NCI-H226 (cell line): ENCODE measurements at regions not wholly inside any gene's neighbourhood (a gene's known extent, or its start where the extent isn't known, plus 50 kb on each side); places are given as distances from the start of the nearest gene placed in this dataset.
"Not testable (repeated sequence)": the region's sequence is repeated elsewhere in the genome, so short reads cannot be mapped to it uniquely, and the experiment has no call there.

ENCODE experiments used
- DNase-seq: peaks from one replicate; pipeline ENCODE4 v3.0.0-alpha.2; 2015

DNA sequence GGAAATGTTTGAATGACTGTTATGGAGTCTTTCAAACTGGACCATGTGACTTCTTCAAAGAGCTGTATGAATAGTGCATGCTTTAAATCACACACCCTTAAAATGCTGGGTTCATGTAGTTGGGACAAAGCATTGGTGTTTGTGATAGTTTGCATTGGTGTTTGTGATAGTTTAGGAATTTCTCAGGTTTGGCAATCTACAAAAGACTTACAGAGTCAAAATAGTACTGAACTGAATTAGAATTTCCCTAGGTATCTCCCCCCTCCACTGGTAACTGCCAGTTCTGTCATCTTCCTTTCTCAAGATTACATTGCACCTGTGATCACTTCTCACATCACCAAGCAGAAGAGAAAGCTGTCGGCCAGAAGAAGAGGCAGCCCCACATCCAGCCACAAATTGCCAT lies 261.1 kb downstream of the GATA3 start:
- DNase-seq, result no peak

- DNase-seq, result no peak
Measured at GRCh38 chr10:8316284-8316683, 261.8 kb downstream of the GATA3 start.

DNA sequence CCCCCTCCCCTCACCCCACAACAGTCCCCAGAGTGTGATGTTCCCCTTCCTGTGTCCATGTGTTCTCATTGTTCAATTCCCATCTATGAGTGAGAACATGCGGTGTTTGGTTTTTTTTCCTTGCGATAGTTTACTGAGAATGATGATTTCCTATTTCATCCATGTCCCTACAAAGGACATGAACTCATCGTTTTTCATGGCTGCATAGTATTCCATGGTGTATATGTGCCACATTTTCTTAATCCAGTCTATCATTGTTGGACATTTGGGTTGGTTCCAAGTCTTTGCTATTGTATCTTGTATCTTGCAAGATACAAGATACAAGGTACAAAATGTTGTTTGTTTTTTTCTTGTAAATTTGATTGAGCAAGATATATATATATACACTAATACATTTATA lies 263.9 kb downstream of the GATA3 start:
- not testable (repeated sequence) for DNase-seq

GRCh38 chr10:8318956-8319355 lies 264.5 kb downstream of the GATA3 start:
- no peak for DNase-seq

- no peak for DNase-seq
Measured at GRCh38 chr10:8319704-8320103, 265.2 kb downstream of the GATA3 start.

GRCh38 chr10:8321990-8322389 lies 267.5 kb downstream of the GATA3 start:
- DNase-seq, result no peak

DNA sequence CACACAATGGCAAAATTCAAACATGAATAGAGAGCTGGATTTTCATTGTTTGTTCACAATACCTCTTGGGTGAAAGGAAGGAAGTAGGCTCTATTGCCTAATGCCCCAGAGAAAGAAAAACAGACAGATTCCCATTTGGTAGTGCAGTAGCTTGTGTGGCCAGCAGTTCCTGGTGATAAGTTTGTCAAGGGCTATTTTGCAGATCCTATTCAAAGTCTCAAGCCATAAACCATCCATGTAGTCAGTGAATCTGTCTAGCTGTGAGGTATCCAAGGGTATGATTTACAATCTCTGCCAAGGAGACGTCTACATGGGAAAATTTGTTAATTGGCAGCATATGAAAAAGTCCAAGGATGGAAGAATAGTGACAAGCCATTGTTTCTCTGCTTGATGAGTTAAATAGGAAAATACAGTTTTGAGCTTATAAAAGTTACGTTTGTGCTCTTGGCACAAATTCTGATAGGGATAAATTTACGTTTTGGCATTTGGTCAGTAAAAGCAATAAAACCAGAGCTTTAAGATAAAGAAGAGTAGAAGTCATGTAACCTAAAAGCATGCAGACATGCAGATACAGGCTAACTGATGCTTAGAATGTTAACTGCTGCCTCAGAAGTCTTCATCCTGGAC lies 269.1 kb downstream of the GATA3 start:
- DNase-seq, result no peak

DNA sequence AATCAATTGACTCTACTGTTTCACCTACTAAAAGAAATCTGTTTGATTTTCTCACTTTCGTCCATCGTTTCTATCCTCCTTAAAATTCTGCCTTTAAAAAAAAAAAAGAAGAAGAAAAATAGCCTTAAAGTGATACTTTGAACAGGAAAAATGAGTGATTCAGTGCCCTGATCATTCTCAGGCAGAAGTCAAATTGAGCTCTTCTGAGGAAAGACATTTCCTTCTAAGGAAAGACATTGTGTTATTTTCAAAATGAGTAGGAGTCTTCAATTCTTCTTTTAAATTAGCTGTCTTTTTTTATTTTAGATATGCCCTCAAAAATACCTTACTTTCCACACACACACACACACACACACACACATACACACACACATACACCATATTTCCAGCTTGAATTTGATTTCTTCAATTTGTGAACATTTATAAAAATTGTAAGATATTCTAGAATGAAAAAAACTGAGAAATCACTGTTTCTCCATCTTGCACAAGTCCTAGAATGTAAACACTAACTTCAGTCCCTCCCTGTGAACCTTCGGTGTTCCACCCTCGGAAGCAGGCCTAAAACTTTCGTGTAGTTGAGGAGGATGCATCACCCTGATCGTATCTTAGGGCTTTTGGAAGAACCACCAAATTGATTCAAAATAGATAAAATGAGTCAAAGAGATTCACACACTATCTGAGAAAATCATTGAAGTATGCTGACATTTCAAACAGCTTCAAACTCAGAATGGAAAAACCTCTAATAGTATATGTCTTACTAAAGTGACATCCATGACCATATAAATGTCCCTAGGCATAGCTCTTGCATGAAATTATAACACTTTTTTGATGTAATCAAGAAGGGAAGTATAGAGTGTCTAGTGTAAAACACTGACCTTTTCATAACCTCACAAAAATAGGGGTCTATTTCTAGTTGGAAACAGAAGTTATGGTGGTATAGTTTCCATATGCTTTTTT lies 270.8 kb downstream of the GATA3 start:
- no peak for DNase-seq

DNA sequence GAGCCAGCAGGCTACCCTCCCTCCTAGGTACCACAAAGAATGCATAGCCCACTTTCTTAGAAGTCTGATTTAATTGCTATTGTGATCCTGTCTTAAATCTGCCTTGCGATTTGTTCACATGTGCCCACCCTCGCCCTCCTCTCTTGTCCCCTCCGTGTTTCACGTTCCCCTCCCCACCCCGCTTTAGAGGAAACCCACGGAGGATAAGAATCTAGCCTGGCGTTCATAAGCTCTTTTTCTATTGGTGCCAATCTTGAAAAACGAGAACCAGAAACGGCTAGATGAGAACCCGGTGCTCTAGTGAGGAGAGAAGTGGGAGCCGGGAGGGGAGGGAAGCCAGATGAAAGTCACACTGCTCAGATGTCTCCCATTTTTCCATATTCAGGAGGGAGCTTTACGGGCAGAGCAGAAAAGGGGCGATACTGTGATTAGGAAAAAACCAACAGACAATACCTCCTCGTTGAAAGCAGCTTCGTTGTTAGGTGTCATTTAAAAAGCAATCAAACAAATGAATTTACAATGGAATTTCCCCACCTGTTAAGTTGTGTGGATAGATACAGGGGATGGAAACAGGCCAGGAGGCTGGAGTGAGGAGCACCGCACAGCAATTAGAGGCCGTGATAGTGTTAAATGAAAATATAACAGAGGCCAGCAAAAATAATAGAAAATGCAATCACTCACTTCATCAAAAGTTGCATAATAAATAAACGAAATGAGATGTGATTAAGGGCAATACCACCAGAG lies 272.1 kb downstream of the GATA3 start:
- no peak for DNase-seq

DNA sequence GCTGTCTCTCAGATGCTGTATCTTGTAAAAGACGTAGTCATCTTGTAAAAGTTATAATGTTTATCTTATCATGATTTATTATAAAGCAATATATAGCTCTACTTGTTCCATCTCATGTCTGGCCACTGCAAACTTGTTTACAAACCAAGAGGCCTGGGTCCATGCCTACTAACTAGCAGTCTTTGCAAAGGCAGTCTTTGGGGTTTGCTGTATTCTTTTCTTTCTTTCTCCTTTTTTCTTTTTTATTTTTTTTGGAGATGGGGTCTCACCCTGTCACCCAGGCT lies 272.6 kb downstream of the GATA3 start:
- DNase-seq, result no peak

DNA sequence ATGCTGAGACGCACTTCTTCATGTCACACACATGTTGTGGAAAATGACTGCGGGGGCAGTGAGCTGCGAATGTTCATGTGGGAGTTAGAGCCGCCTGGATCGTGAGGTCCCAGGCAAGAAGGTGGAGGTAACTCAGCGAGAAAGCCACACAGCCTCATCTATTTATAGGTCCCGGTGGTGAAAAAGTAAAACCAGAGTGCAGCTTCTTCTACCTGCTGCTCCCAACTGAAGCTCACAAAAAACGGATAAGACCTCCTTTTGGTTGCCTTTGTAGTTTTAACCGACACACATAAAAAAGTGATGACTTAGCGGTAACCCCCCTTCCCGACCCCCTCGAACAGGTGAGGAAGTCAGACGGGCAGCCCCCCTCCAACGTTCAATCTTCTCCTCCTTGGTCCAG lies 276.9 kb downstream of the GATA3 start:
- no peak for DNase-seq

DNA sequence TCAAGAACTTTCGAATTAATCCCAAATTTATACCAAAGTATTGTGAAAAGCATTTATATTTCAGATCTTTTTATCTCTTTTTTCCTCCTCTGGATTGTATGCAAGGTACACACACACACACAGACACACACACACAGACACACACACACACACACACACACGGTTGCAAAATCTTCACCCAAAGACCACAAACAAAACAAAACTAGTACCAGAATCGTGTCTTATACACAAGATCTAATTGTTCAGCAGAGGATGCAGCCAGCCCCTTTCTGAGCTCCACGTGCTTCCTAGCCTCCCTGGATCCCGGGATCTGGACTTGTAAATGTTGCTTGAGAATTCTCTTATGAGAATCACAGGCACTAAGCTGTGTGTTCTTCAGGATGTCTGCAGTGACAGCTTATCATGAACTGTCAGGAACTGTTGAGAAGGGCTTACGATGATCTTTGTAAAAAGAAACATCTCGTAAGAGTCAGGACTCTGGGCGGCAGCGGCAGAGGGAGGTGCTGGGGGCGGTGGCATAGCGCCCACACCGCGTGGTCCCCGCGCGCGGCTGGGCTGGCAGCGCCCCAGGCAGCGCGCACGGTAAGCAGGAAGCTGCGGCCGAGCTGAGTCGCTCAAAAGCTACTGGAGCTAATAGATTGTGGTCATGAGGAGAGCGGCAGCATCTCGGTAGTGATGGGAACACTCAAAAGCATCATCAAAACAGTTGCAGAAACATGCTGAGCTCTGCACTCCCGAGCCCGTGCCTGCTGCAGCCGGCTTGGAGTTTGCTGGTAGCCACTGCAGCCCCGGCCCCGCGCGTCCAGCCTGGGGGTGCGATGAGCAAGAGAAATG lies 277.6 kb downstream of the GATA3 start:
- peak; percentile 74 for DNase-seq

GRCh38 chr10:8332730-8333111 lies 278.2 kb downstream of the GATA3 start:
- DNase-seq, result no peak

GRCh38 chr10:8334631-8335030 lies 280.1 kb downstream of the GATA3 start:
- DNase-seq, result no peak

DNA sequence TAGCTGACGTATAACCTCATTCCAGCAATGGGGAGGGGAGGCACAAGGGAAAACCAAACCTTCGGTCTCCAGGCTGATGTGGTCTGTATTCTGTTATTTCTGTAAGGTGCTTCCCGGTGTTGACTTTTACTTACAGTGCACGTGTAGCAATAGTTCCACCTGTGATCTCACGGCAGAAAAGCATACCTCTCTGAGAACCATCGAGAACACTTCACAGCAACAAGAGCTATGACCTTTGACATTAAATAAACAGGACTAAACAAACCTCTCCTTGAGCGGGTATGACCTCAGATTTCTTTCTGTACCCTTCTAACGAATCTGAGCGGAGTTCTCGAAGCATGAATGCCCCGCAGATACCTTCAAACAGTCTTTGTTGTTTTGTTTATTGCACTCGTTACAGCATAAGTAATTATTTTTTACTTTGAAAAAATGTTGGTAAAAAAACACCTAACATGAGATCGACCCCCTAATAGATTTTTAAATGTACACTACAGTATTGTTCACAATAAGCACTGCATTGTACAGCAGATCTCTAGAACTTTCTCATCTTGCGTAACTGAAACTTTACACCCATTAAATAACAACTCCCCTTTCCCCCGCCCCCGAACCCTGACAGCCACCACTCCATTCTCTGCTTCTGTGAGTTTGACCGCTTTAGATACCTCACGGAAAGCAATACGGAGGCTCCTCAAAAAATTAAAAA lies 282.3 kb downstream of the GATA3 start:
- DNase-seq, result no peak

GRCh38 chr10:8337332-8337651 lies 282.8 kb downstream of the GATA3 start:
- DNase-seq, result no peak

GRCh38 chr10:8338177-8338766 lies 283.8 kb downstream of the GATA3 start:
- DNase-seq, result no peak

- DNase-seq, result no peak
Measured at GRCh38 chr10:8344756-8345155, 290.3 kb downstream of the GATA3 start.

DNA sequence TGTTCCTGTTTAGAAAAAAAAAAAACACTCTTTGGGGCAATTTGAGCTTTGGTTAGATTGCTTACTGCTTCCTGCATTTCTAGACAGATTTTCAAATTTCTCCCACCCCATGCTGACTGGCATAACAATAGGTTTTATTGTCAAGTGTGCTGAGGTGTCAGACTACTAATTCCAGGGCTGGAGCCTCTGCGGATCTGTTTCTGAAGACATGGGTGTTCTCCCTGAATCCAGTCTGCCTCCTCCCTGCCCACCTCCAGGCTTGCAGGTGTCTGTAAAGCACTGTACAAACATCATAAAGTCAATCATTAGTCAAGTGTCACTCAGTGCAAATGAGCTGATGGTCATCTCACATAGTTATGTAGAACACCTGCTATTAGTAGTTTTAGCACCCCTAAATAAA lies 292.4 kb downstream of the GATA3 start:
- no peak for DNase-seq

GRCh38 chr10:8347614-8348013 lies 293.1 kb downstream of the GATA3 start:
- DNase-seq, result not testable (repeated sequence)

DNA sequence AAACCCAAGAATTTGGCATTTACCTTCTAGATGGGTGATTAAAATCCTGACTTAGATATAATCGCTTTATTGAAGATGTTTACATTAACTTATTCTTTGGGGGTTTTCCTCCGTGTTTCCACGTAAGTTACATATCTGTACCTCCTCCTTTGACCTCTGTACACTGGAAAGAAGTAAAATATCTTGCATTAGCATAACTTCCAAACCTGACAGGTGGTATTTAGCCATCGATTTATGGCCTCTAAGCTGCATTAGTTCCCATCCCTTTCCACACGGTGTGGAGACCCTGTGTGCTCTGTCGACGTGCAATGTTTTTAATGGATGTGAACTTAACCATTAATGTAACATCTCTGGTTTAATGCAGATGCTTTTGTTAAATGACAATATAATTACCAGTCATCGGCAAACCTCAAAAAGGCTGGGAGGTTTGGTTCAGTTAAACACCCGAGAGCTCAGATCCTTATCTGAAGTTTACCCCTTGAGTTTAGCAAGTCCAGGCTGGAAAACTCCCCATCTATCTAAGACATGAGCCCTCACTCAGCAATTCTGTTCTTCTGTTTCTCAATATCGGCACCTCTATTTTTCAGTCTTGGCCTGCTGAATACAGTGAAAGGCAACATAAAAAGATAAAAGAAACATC lies 295.2 kb downstream of the GATA3 start:
- DNase-seq, result no peak
